ENCODE measurements at regions not wholly inside any gene's neighbourhood (a gene's known extent, or its start where the extent isn't known, plus 50 kb on each side); places are given as distances from the start of the nearest gene placed in this dataset.

GRCh38 chr12:90304231-90304630 is 595.6 kb upstream of the ATP2B1 start:
- Histone ChIP-seq H3K4me3 (no peak overlapping the region), H3K27me3 (ENCODE audit: control insufficient read depth in 3 of 3, insufficient read depth in 3 of 3, low read length in 2 of 3) (no peaks in the 10 kb centered on the region), H3K36me3 (ENCODE audit: control insufficient read depth in 4 of 4, insufficient read depth in 4 of 4, low read length in 4 of 4) (no peaks in the 10 kb centered on the region), H3K9me3 (ENCODE audit: control insufficient read depth in 4 of 4, insufficient read depth in 3 of 4, low read length in 3 of 4) (no peaks in the 10 kb centered on the region), H3K9ac (ENCODE audit: insufficient read depth in 1 of 2, low read length in 2 of 2) (no peak overlapping the region), H3K27ac (ENCODE audit: low read depth in 1 of 2, low read length in 1 of 2) (no peak overlapping the region), H3K4me1 (ENCODE audit: control insufficient read depth in 5 of 5, insufficient read depth in 5 of 5, low read length in 5 of 5) (peaks cover 0 to 4% (median 2%) of the 10 kb centered on the region in 5 donors)
- DNase-seq (no peak), ATAC-seq (ENCODE audit: insufficient read depth, low FRiP score) (no peak)
- no peak for TF ChIP-seq CTCF (IDR thresholded peaks at IDR 0.05; ENCODE audit: control extremely low read depth, extremely low read depth)
- 94% methylated on average over 2 of the region's 2 CpGs for WGBS, 2 donors

GRCh38 chr12:90303771-90304170 is 595.1 kb upstream of the ATP2B1 start:
- H3K9me3 ChIP-seq (ENCODE audit: control insufficient read depth in 4 of 4, insufficient read depth in 3 of 4, low read length in 3 of 4), result no peaks in the 10 kb centered on the region
- no peak overlapping the region for H3K27ac ChIP-seq (ENCODE audit: low read depth in 1 of 2, low read length in 1 of 2)
- TF ChIP-seq CTCF (IDR thresholded peaks at IDR 0.05; ENCODE audit: control extremely low read depth, extremely low read depth), result no peak
- no peaks in the 10 kb centered on the region for H3K36me3 ChIP-seq (ENCODE audit: control insufficient read depth in 4 of 4, insufficient read depth in 4 of 4, low read length in 4 of 4)
- ATAC-seq (ENCODE audit: insufficient read depth, low FRiP score) (no peak), DNase-seq (no peak)
- H3K4me3 ChIP-seq, result no peak overlapping the region
- peaks cover 0 to 4% (median 0%) of the 10 kb centered on the region in 5 donors for H3K4me1 ChIP-seq (ENCODE audit: control insufficient read depth in 5 of 5, insufficient read depth in 5 of 5, low read length in 5 of 5)
- no peak overlapping the region for H3K9ac ChIP-seq (ENCODE audit: insufficient read depth in 1 of 2, low read length in 2 of 2)
- H3K27me3 ChIP-seq (ENCODE audit: control insufficient read depth in 3 of 3, insufficient read depth in 3 of 3, low read length in 2 of 3), result no peaks in the 10 kb centered on the region

DNA sequence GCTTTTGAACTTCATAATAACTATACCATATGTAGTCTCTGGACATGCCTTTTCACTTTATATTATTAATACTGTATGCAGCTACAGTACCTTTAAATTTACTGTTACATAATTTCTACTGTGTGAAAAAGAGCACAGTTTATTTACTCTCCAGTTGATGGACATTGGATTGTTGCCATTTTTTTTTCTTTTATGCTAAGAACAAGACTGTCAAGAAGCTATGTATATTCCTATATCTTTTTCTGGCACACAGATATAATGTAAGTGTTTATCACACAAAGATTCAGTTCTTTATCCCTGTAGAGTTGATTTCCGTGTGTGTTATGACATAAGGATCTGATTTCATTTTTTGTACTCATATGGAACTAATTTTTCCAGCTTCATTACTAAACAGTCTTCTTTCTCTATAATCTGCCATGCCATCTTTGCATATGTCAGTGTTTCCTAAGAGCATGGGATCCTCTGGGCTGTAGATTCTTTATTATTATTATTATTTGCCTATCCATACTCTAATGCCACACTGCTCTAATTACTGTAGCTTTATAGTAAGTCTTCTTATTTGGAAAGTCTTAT is 593.0 kb upstream of the ATP2B1 start:
- Histone ChIP-seq H3K4me3 (no peak overlapping the region), H3K36me3 (ENCODE audit: control insufficient read depth in 4 of 4, insufficient read depth in 4 of 4, low read length in 4 of 4) (no peaks in the 10 kb centered on the region), H3K27me3 (ENCODE audit: control insufficient read depth in 3 of 3, insufficient read depth in 3 of 3, low read length in 2 of 3) (no peaks in the 10 kb centered on the region), H3K9me3 (ENCODE audit: control insufficient read depth in 4 of 4, insufficient read depth in 3 of 4, low read length in 3 of 4) (no peaks in the 10 kb centered on the region), H3K4me1 (ENCODE audit: control insufficient read depth in 5 of 5, insufficient read depth in 5 of 5, low read length in 5 of 5) (peaks cover 0 to 4% (median 0%) of the 10 kb centered on the region in 5 donors), H3K27ac (ENCODE audit: low read depth in 1 of 2, low read length in 1 of 2) (no peak overlapping the region), H3K9ac (ENCODE audit: insufficient read depth in 1 of 2, low read length in 2 of 2) (no peak overlapping the region)
- WGBS, 2 donors, result 80 to 87% methylated on average over 1 of the region's 1 CpG
- ATAC-seq (ENCODE audit: insufficient read depth, low FRiP score), result no peak
- peak in 2 of 3 donors; percentile 50 to 51 for DNase-seq
- no peak for TF ChIP-seq CTCF (IDR thresholded peaks at IDR 0.05; ENCODE audit: control extremely low read depth, extremely low read depth)

GRCh38 chr12:90301095-90301494 is 592.5 kb upstream of the ATP2B1 start:
- WGBS, 2 donors, result 70 to 75% methylated on average over 4 of the region's 4 CpGs
- peaks cover 0 to 4% (median 0%) of the 10 kb centered on the region in 5 donors for H3K4me1 ChIP-seq (ENCODE audit: control insufficient read depth in 5 of 5, insufficient read depth in 5 of 5, low read length in 5 of 5)
- DNase-seq, result peak in 1 of 3 donors; percentile 13

More at GRCh38 chr12:90301095-90301494, 592.5 kb upstream of the ATP2B1 start:
- no peak for TF ChIP-seq CTCF (IDR thresholded peaks at IDR 0.05; ENCODE audit: control extremely low read depth, extremely low read depth)
- H3K4me3 ChIP-seq, result no peak overlapping the region
- H3K36me3 ChIP-seq (ENCODE audit: control insufficient read depth in 4 of 4, insufficient read depth in 4 of 4, low read length in 4 of 4), result no peaks in the 10 kb centered on the region
- H3K27me3 ChIP-seq (ENCODE audit: control insufficient read depth in 3 of 3, insufficient read depth in 3 of 3, low read length in 2 of 3), result no peaks in the 10 kb centered on the region
- H3K9me3 ChIP-seq (ENCODE audit: control insufficient read depth in 4 of 4, insufficient read depth in 3 of 4, low read length in 3 of 4), result no peaks in the 10 kb centered on the region
- no peak for ATAC-seq (ENCODE audit: insufficient read depth, low FRiP score)
- H3K9ac ChIP-seq (ENCODE audit: insufficient read depth in 1 of 2, low read length in 2 of 2), result no peak overlapping the region
- H3K27ac ChIP-seq (ENCODE audit: low read depth in 1 of 2, low read length in 1 of 2), result no peak overlapping the region

Measured in lung (tissue), 11 donors.